ENCODE measurements at regions not wholly inside any gene's neighbourhood (a gene's known extent, or its start where the extent isn't known, plus 50 kb on each side); places are given as distances from the start of the nearest gene placed in this dataset.
"Not testable (repeated sequence)": the region's sequence is repeated elsewhere in the genome, so short reads cannot be mapped to it uniquely, and the experiment has no call there.

DNA sequence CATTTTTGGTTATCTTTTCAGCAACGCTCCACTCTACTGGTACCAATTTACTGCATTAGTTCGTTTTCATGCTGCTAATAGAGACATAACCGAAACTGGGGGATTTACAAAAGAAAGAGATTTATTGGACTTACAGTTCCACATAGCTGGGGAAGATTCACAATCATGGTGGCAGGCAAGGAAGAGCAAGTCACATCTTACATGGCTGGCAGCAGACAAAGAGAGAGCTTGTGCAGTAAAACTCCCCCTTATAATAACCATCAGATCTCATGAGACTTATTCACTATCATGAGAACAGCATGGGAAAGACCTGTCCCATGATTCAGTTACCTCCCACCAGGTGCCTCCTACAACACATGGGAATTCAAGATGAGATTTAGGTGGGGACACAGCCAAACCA is 1474.2 kb upstream of the NUDT12 start:
- not testable (repeated sequence) for DNase-seq

- DNase-seq, result no peak
Measured at GRCh38 chr5:105034401-105034763, 1471.8 kb upstream of the NUDT12 start.

DNA sequence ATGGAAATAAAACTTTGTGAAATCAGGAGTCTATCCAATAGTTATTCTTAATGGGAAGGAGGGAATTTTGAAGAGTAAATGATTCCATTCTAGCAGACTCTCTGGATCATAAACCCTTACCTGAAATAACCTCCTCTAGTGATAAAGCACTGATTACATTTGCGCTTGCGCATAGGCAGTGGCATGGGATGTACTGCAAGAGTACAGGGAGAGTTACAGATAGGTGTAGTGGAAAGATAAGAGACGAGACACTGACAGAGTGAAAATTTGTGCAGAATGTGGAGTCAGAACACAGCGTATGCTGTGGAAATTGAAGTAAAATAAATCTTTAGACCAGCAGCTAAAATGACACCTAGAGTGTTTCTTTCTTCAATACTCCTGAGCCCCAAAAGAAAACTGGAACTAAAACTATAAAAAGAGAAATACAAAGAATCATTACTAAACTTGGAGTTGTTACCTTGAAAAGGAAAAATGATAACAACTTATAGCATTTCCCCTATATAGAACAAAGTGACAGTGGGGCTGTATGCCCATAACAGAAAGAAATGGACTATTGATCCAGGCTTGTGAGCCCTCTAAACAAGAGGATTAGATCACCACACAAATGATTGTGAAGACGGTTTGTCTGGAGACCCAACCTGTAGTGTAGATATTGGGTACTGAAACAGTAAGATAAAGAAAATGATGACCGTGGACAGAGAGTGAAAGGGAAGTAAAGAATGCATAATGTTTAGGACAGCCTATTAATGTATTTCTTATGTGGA is 1471.2 kb upstream of the NUDT12 start:
- no peak for DNase-seq

- DNase-seq, result no peak
Measured at GRCh38 chr5:105032917-105033316, 1470.3 kb upstream of the NUDT12 start.

DNA sequence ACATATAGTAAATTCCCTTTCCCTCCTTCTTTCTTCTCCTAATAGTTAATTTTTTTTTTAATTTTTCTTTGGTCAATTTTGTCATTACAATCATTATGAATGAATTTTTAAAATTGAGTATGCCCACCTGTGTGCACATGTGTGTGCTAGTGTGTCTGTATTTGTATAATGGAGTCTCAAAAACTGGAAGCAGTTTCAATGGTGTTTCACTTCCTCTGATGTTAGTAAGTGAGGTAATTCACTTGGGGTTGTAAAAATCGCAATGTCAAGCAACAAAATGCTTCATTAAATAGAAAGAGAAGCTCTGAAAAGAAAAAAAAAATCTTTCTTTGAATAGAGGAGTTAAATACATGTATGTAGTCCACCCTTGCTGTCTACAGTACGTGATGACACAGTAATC is 1467.6 kb upstream of the NUDT12 start:
- DNase-seq, result no peak

- DNase-seq, result no peak
Measured at GRCh38 chr5:105015098-105015497, 1452.5 kb upstream of the NUDT12 start.

DNA sequence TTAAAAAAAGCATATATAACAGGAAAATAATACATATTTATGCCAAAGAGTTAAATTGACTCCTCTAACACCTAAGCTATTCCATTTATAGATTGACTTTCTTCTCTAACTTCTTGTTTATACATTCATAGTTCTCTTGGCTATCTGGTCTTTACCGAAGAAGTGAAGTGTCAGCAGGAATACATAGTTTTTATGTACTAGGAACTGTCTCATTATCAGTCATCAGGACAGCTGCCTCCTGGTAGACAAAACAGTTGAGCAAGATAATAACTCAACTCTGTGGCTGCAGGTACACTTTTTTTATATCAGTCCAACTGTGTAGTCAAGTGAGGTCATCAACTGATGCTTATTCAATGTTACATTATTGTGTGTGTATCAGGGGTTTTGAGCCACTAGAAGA is 1436.0 kb upstream of the NUDT12 start:
- no peak for DNase-seq

GRCh38 chr5:104998169-104998568 is 1435.6 kb upstream of the NUDT12 start:
- no peak for DNase-seq

DNA sequence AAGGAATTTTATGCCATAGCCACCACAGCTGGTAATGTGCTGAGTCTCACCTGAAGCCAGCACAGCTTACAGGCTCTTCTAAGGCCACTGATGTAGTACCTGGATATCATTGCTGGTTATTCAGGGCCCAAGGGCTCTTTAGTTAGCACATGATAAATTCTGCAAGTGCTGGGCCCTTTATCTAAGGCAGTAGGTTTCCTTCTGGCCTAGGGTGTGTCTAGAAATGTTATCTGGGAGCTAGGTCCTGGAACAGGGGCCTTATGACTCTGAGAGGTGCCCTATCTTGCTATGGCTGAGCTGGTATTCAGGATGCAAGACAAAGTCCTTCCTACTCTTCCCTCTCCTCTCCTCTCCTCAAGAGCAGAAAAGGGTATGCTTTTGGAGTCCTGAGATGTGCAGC is 1424.5 kb upstream of the NUDT12 start:
- no peak for DNase-seq

DNA sequence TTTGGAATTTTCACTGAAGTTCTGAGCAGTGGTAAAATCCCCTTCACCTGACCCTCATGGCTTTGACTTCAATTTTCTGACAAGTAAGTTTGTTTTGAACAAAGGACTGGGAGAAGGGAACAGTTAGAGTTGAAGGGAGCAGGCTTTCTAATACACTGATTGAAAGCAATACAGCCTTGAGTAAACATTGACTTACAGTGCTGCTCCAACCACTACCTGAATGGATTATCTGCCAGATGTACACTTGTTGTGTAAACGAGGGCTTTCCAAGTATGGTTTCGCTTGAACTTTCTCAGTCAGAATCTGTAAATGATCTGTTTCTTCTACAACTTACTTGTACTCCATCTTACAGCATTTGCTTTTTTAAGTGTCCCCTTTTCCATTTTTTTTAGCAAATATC is 1414.9 kb upstream of the NUDT12 start:
- DNase-seq, result no peak

GRCh38 chr5:104967806-104968410 is 1405.3 kb upstream of the NUDT12 start:
- DNase-seq, result no peak

GRCh38 chr5:104965006-104965405 is 1402.4 kb upstream of the NUDT12 start:
- DNase-seq, result no peak

GRCh38 chr5:104955479-104955878 is 1392.9 kb upstream of the NUDT12 start:
- no peak for DNase-seq

DNA sequence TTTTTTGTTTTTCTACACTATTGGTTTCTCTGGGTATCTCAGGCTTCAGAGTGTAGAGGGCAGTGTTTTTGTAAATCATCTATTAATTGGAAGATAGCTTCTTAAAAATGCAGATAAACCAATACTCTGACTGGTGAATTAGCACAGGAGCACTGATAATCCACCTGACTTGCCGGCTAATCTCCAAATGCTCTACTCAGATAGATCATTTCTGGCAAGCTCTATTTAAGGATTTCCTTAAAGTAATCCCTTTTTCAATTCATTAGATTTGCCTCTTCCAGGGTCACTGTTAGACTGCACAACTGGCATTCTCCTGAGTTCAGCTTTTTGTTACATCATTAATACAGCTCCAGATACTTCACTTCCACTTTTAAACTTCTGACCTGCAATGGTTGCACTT is 1390.3 kb upstream of the NUDT12 start:
- DNase-seq, result no peak

DNA sequence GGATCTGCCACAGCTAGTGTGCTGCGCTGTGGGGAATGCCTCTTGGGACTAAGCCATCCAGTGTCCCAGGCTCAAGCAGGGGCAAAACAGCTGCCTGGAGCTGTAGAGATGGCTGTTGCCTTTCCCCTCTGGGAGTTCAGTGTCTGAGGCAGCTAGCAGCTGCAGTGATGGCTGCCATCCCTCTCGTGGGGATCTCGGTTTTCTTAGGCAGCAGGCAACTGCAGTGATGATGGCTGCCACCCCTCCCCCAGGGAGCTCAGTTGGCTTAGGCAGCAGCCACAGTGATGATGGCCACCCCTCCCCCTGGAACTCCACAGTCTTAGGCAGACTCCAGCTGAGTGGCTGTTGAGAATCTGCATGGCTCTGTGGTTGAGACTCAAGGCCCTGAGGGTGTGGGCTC is 1389.2 kb upstream of the NUDT12 start:
- DNase-seq, result peak; percentile 9

DNA sequence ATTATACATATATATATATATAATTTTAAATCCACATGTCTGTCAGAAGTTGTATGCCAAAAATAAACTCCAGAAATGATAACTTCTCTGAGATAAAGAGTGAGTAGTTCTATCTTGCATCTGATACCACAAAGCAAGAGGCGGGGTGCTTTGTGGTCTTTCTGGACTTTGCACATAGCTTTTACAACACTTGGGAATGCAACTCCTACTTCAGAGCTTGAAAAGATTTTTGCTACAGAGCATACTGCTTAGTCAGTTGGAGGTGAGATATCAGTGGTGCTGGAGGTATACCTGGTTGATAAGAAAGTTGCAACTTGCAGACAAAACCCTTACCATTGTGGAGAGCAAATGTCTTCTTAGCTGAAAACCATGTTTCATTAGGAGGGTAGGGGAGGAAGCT is 1384.5 kb upstream of the NUDT12 start:
- no peak for DNase-seq

- DNase-seq, result no peak
Measured at GRCh38 chr5:104942735-104943134, 1380.1 kb upstream of the NUDT12 start.

GRCh38 chr5:104941030-104941645 is 1378.5 kb upstream of the NUDT12 start:
- DNase-seq, result no peak

DNA sequence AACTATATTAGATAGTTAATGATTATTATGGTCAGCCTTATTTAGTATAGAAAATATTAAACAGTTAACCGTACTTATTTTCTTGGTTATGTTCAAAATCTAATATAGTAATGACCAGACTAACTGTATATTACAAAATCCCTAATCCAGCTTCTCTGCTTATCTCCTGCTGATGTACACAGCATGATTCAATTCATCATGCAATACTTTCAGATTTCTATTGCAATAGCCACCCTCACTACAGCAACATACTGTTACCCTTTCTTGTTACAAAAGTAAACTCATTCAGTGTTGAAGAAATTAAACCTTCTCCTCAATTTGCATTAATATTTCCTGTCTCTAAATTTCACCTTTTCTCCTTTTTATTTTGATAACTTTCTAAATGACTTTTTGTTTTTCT is 1375.0 kb upstream of the NUDT12 start:
- no peak for DNase-seq

DNA sequence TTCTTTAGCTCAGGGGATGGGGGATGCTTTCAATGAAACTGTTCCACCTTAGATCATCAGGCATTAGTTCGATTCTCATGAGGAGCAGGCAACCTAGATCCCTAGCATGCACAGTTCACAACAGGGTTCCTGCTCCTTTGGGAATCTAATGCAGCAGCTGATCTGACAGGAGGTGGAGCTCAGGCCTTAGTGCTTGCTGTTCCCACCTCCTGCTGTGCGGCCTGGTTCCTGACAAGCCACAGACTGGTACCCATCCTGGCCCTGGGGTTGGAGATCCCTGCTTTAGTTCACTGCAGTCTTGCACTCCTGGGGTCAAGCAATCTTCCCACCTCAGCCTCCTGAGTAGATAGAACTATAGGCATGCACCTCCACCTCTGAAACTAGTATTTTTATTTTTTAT is 1369.8 kb upstream of the NUDT12 start:
- no peak for DNase-seq

- no peak for DNase-seq
Measured at GRCh38 chr5:104928906-104929520, 1366.4 kb upstream of the NUDT12 start.

DNA sequence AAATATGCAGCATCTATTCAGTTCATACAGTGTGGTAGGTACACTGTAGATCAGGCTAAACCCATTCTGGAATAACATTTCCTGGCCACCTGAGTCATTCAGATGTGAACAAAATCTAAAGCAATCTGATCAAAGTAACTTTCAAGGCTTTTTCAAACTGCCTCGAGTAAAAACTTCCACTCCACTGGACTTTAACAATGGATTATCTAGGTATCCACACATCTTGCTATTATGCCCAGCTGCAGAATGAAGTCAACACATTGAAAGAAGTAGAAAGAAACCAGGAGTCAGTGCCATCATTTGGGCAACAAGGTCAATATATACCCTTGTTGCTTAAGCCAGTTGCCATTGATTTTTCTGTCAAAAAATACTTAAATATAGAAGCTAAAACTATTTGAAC is 1352.6 kb upstream of the NUDT12 start:
- DNase-seq, result no peak

- no peak for DNase-seq
Measured at GRCh38 chr5:104914536-104915070, 1352.0 kb upstream of the NUDT12 start.

DNA sequence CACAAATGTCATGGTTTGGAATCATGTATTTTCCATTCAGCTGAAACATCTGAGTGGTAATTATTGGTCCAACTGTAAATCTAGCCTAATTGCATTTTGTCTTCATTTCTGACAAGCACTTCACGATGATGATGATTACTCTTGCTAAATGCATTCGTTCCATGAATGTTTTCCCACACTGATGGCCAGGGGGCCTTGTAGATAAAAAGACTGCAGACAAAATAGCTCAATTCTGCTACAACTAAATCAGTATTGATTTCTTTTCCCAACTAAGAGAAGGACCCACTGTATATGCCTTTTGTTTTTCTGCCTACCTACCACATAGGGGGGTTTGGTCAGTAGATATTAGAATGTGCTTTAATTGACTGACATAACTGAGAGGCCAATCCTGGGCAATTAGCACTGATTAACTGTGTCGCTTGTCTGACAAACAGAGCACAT is 1351.3 kb upstream of the NUDT12 start:
- DNase-seq, result no peak
